NCI-H1417 treated with DMSO at 0.1 percent for 48 hours (cell line): ENCODE measurements at regions not wholly inside any gene's neighbourhood (a gene's known extent, or its start where the extent isn't known, plus 50 kb on each side); places are given as distances from the start of the nearest gene placed in this dataset.

ENCODE experiments used
- DNase-seq: peaks from one replicate; lab custom pipeline; 2025; lab: John Stamatoyannopoulos, UW

- no peak for DNase-seq
Observed at GRCh38 chr1:103162360-103162759, 54.0 kb upstream of the COL11A1 start.

- no peak for DNase-seq
Observed at GRCh38 chr1:103160281-103160680, 52.0 kb upstream of the COL11A1 start.
